ENCODE measurements at regions not wholly inside any gene's neighbourhood (a gene's known extent, or its start where the extent isn't known, plus 50 kb on each side); places are given as distances from the start of the nearest gene placed in this dataset.

DNA sequence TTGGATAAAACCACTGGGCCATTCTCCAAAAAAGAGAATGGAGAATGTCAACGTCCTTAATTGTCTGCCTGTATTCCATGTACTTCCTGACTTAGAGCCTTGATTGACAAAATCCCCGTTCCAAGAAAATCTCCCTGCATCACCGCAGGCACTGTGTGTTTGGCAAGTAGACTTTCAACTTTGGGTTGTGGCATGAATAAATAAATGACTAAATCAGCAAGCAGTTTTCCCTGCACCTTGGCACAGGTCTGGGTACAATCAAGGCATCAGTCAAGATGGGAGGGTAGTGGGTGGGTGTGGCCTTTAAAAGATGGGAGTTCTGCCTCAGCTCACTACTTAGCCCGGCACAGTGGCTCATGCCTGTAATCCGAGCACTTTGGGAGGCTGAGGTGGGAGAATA lies 248.5 kb upstream of the RPL38 start:
- TF ChIP-seq, protein P1, sequence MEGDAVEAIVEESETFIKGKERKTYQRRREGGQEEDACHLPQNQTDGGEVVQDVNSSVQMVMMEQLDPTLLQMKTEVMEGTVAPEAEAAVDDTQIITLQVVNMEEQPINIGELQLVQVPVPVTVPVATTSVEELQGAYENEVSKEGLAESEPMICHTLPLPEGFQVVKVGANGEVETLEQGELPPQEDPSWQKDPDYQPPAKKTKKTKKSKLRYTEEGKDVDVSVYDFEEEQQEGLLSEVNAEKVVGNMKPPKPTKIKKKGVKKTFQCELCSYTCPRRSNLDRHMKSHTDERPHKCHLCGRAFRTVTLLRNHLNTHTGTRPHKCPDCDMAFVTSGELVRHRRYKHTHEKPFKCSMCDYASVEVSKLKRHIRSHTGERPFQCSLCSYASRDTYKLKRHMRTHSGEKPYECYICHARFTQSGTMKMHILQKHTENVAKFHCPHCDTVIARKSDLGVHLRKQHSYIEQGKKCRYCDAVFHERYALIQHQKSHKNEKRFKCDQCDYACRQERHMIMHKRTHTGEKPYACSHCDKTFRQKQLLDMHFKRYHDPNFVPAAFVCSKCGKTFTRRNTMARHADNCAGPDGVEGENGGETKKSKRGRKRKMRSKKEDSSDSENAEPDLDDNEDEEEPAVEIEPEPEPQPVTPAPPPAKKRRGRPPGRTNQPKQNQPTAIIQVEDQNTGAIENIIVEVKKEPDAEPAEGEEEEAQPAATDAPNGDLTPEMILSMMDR (IDR thresholded peaks at IDR 0.05): no peak
- TF ChIP-seq POLR2A (IDR thresholded peaks at IDR 0.05): no peak

Data from prostate gland (tissue), 2 donors.